ENCODE measurements at regions not wholly inside any gene's neighbourhood (a gene's known extent, or its start where the extent isn't known, plus 50 kb on each side); places are given as distances from the start of the nearest gene placed in this dataset.
A peak's percentile ranks its signal among the peaks of the same experiment; 100 is the strongest.

- Histone ChIP-seq H3K4me1 (peaks cover 7 to 96% (median 57%) of the 10 kb centered on the region in 6 donors), H3K4me3 (no peak overlapping the region), H3K36me3 (no peaks in the 10 kb centered on the region), H3K27me3 (replicated peaks in 1 of 7) (no peaks in the 10 kb centered on the region), H3K27ac (peak overlapping the region in 4 of 8 donors; percentile 9 to 83 (median 50)), H3K9me3 (no peaks in the 10 kb centered on the region)
- WGBS, 5 donors, result 82 to 92% (median 86%) methylated on average over 12 of the region's 12 CpGs
- intact Hi-C loops (cut with DNase I; ENCODE audit: low total_unique reads), result no loop called here
- DNase-seq, result no peak
- TF ChIP-seq POLR2AphosphoS5 (IDR thresholded peaks at IDR 0.05) (no peak), POLR2A (IDR thresholded peaks at IDR 0.05) (no peak), CTCF (IDR thresholded peaks at IDR 0.05 in 8 of 11, conservative IDR thresholded peaks at IDR 0.05 in 3 of 11) (no peak)
These were observed 50.6 kb upstream of the CCDC167 start for GRCh38 chr6:37550191-37550831.

GRCh38 chr6:37549558-37549957 lies 49.9 kb upstream of the CCDC167 start:
- no peak for TF ChIP-seq CTCF (IDR thresholded peaks at IDR 0.05 in 8 of 11, conservative IDR thresholded peaks at IDR 0.05 in 3 of 11)
- no peaks in the 10 kb centered on the region for H3K36me3 ChIP-seq
- intact Hi-C loops (cut with DNase I; ENCODE audit: low total_unique reads), result no loop called here
- no peaks in the 10 kb centered on the region for H3K27me3 ChIP-seq (replicated peaks in 1 of 7)
- WGBS, 5 donors, result 82 to 86% (median 84%) methylated on average over 11 of the region's 11 CpGs
- no peak for DNase-seq
- H3K27ac ChIP-seq, result peak overlapping the region in 4 of 8 donors; percentile 9 to 83 (median 50)
- peaks cover 7 to 96% (median 54%) of the 10 kb centered on the region in 6 donors for H3K4me1 ChIP-seq
- no peak overlapping the region for H3K4me3 ChIP-seq
- no peaks in the 10 kb centered on the region for H3K9me3 ChIP-seq

Small RNAs in the stretch of these regions (microRNA-seq; reads per million reads assigned to microRNA genes)
- 0 reads per million in 3 donors for gene MIR4462

Small RNAs in the stretch of these regions (small RNA-seq; reads per million reads assigned to genes)
- 0 reads per million in 4 donors for gene MIR4462
